ENCODE measurements at regions not wholly inside any gene's neighbourhood (a gene's known extent, or its start where the extent isn't known, plus 50 kb on each side); places are given as distances from the start of the nearest gene placed in this dataset.

- H3K4me1 ChIP-seq, result no peaks in the 10 kb centered on the region
- WGBS (ENCODE audit: missing lambda C conversion rate), result 25% methylated on average over 1 of the region's 1 CpG
- no peaks in the 10 kb centered on the region for H3K9me3 ChIP-seq
- no peak for ATAC-seq
- CTCF ChIA-PET, result no interaction called here
- POLR2A ChIA-PET, result no interaction called here
- no peak overlapping the region for H3K27ac ChIP-seq
- no peak overlapping the region for H3K4me3 ChIP-seq
- TF ChIP-seq FOXS1 (CRISPR knock-in tag; IDR thresholded peaks at IDR 0.05), result no peak
- TF ChIP-seq ELK1 (IDR thresholded peaks at IDR 0.05; ENCODE audit: low read depth, low read length), result no peak
- no peak for TF ChIP-seq EP300 (IDR thresholded peaks at IDR 0.05)
- no peak for TF ChIP-seq ZSCAN20 (CRISPR knock-in tag; IDR thresholded peaks at IDR 0.05)
- no peak for TF ChIP-seq GATA3 (IDR thresholded peaks at IDR 0.05; ENCODE audit: borderline replicate concordance)
- TF ChIP-seq ESRRA (IDR thresholded peaks at IDR 0.05; ENCODE audit: borderline replicate concordance, low read length), result no peak
- TF ChIP-seq FOSL2 (IDR thresholded peaks at IDR 0.05), result no peak
- no peak for TF ChIP-seq FOSL2 (CRISPR knock-in tag; IDR thresholded peaks at IDR 0.05)
- TF ChIP-seq RFX5 (IDR thresholded peaks at IDR 0.05), result no peak
- TF ChIP-seq HES2 (IDR thresholded peaks at IDR 0.05), result no peak
- no peak for TF ChIP-seq HEYL (CRISPR knock-in tag; IDR thresholded peaks at IDR 0.05)
- TF ChIP-seq, protein P1, sequence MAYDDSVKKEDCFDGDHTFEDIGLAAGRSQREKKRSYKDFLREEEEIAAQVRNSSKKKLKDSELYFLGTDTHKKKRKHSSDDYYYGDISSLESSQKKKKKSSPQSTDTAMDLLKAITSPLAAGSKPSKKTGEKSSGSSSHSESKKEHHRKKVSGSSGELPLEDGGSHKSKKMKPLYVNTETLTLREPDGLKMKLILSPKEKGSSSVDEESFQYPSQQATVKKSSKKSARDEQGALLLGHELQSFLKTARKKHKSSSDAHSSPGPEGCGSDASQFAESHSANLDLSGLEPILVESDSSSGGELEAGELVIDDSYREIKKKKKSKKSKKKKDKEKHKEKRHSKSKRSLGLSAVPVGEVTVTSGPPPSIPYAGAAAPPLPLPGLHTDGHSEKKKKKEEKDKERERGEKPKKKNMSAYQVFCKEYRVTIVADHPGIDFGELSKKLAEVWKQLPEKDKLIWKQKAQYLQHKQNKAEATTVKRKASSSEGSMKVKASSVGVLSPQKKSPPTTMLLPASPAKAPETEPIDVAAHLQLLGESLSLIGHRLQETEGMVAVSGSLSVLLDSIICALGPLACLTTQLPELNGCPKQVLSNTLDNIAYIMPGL (CRISPR knock-in tag; IDR thresholded peaks at IDR 0.05; ENCODE audit: borderline replicate concordance), result no peak
- no peak for TF ChIP-seq ZC3H11A (IDR thresholded peaks at IDR 0.05)
- H3K4me2 ChIP-seq, result no peak overlapping the region
- FAIRE-seq, result no peak
- no peak for DNase-seq (ENCODE audit: low read depth in 1 of 2, low spot score in 1 of 2)
These were observed 326.3 kb downstream of the UBE3D start for GRCh38 chr6:82739303-82739702.

DNA sequence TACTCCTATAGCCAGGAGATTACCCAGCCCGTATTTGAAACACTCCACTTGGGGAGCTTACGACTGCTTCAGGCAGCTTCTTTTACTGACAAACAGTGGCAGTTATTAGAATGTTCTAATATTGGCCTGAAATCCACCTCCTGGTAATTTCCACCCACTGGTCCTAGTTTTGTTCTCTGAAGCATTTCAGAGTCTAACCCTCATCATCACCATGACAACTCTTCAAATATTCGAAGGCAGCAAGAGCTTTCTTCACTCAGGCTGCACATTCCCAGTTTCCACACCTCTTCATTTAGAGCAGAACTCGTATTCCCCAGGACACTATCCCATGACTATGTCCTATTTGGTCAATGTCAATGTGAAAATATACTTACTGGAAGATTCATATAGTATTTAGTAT is 325.6 kb downstream of the UBE3D start:
- WGBS (ENCODE audit: missing lambda C conversion rate), result 46% methylated on average over 4 of the region's 4 CpGs
- Histone ChIP-seq H3K27ac (no peak overlapping the region), H3K4me2 (no peak overlapping the region), H3K9me3 (no peaks in the 10 kb centered on the region), H3K4me3 (no peak overlapping the region), H3K4me1 (no peaks in the 10 kb centered on the region)
- ATAC-seq (no peak), FAIRE-seq (no peak), DNase-seq (ENCODE audit: low read depth in 1 of 2, low spot score in 1 of 2) (no peak)
- ChIA-PET POLR2A (no interaction called here), CTCF (no interaction called here)
- TF ChIP-seq FOXS1 (CRISPR knock-in tag; IDR thresholded peaks at IDR 0.05) (no peak), MYC (IDR thresholded peaks at IDR 0.05; ENCODE audit: borderline replicate concordance, low read length) (no peak), GATA3 (IDR thresholded peaks at IDR 0.05; ENCODE audit: borderline replicate concordance) (no peak), RNF2 (IDR thresholded peaks at IDR 0.05; ENCODE audit: borderline replicate concordance, low read depth) (no peak), FOSB (CRISPR knock-in tag; IDR thresholded peaks at IDR 0.05) (no peak), MAZ (IDR thresholded peaks at IDR 0.05; ENCODE audit: borderline replicate concordance, low read depth, low read length) (no peak), NR3C1 (IDR thresholded peaks at IDR 0.05) (no peak), JUNB (IDR thresholded peaks at IDR 0.05) (no peak), REST (IDR thresholded peaks at IDR 0.05) (no peak), TFCP2L1 (CRISPR knock-in tag; IDR thresholded peaks at IDR 0.05) (no peak), CEBPB (IDR thresholded peaks at IDR 0.05) (no peak)
- TF ChIP-seq, protein P2, sequence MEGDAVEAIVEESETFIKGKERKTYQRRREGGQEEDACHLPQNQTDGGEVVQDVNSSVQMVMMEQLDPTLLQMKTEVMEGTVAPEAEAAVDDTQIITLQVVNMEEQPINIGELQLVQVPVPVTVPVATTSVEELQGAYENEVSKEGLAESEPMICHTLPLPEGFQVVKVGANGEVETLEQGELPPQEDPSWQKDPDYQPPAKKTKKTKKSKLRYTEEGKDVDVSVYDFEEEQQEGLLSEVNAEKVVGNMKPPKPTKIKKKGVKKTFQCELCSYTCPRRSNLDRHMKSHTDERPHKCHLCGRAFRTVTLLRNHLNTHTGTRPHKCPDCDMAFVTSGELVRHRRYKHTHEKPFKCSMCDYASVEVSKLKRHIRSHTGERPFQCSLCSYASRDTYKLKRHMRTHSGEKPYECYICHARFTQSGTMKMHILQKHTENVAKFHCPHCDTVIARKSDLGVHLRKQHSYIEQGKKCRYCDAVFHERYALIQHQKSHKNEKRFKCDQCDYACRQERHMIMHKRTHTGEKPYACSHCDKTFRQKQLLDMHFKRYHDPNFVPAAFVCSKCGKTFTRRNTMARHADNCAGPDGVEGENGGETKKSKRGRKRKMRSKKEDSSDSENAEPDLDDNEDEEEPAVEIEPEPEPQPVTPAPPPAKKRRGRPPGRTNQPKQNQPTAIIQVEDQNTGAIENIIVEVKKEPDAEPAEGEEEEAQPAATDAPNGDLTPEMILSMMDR (IDR thresholded peaks at IDR 0.05), result no peak
